GM18507 (cell line): ENCODE measurements at regions not wholly inside any gene's neighbourhood (a gene's known extent, or its start where the extent isn't known, plus 50 kb on each side); places are given as distances from the start of the nearest gene placed in this dataset.

Experiments
- DNase-seq: peaks from one replicate; pipeline ENCODE4 v3.0.0; 2011; ENCODE audit warnings: low read depth; ENCODE audit not compliant: insufficient read length; ENCODE audit errors: extremely low spot score
- FAIRE-seq: peaks from 2 replicates; lab custom pipeline; 2011; peaks lifted over from hg19 to GRCh38; lab: Jason Lieb, UNC

DNA sequence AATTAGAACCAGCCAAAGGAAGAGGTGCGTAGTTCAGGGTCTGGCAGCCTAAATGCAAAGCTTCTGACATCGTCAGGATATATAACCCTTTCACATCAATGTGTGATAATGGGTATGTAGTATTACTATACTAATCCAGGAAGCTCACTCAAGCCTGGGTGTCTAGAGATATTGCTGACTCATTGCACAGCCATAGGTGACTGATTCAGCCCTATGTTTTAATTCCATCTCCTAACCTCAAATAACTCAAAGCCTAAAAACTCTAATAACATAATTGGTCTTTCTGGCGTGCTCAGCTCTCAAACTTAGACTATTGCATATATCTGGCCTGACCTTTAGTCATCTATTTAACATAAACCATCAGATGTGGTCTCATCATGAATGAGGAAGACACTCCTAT, 658.4 kb downstream of the TBC1D32 start:
- DNase-seq (no peak), FAIRE-seq (no peak)

DNA sequence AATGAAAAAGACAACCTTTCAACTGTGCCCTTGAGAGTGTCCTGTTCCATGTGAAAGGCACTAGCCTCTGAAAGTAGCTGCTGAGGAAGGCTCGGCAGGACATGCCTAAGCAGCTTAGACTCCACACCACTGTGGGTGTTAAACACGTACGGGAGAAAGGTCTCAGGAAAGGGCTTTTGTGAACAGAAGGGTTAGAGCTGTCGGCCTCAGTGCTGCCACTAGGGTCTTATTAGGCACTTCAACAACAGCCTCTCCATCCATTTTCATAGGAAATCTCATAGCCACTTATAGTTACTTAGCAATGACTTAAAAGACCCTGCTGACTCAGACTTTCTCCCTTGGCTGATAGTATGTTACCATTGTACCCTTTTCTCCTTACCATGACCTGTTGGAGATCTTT, 662.8 kb downstream of the TBC1D32 start:
- FAIRE-seq (no peak), DNase-seq (no peak)

DNA sequence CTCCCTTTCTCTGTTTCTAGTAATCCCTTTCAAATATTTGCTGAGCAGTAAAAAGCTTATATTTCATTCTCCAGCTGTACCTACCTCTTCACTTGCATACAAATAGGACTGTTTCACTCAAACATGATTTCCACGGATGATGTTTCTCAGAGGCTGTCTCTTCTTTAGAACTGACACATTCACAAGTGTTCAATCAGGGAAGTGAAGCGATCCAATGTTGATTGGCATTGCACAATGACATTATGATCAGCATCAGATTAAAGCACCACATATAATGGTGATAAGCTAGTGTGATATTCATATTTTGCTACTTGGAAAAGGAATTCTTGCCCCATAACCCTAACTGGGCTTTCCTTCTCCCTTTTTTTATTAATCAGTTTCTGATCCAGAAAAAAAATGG, 681.8 kb downstream of the TBC1D32 start:
- DNase-seq (no peak), FAIRE-seq (no peak)

DNA sequence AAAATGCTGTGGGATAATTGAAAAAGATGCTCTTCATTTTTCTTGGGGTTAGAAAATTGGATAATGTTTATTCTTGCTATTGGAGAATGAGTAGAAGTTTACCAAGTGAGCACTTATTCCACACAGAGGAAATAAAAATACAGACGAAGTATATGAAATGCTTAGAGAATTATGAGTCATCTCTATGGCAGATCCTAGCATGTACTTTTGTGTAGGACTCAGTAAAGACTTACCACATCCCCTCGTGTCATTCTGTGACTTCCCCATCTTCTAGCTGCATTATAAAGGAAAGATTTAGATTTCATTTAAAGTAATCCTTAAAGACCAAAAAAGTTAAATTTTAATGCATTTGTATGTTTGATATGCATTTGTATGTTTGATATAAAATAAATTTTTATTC, 685.6 kb downstream of the TBC1D32 start:
- no peak for FAIRE-seq
- DNase-seq, result no peak

DNA sequence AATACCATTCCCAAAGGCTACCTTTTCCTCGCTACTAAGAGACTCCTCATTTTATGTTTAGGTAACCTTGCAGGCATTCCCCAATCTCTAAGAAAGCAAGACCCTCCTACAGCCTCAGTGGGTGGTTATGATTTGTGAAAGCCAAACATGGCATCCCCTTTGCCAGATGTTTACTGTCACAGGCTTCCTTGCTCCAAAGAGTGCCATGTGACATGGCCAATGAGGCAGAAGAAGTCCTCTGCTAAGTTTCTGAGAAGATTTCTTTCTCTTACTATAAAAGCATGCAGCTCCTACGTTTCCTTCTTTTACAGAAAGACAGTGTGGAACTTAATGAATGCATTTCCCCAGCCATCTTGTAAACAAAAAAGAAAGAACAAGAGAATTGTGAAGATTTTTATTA, 688.2 kb downstream of the TBC1D32 start:
- DNase-seq, result no peak
- no peak for FAIRE-seq

DNA sequence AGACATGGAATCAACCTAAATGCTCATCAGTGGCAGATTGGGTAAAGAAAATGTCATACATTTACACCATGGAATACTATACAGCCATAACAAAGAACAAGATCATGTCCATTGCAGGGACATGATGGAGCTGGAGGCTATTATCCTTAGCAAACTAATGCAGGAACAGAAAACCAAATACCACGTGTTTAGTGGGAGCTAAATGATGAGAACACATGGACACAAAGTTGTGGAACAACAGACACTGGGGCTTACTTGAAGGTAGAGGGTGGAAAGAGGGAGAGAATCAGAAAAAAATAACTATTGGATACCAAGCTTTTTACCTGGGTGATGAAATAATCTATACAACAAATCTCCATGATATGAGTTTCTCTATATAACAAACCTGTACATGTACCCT, 701.3 kb downstream of the TBC1D32 start:
- no peak for DNase-seq
- no peak for FAIRE-seq

DNA sequence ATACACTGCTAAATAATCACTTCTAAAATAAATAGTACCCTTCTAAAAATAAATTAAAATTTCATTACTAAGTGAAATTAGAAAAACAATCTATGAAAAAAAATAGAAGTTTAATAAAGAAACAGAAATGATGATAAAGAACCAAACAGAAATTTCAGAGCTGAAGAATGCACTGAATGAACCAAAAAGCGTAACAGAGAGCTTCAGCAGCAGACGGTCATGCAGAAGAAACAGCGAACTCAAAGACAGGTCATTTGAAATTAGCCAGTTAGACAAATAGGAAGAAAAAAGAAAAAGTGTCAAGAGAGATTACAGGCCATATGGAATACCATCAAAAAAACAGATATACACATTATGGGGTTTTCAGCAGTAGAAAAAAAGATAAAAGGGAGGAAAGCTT, 706.7 kb downstream of the TBC1D32 start:
- DNase-seq (no peak), FAIRE-seq (no peak)

DNA sequence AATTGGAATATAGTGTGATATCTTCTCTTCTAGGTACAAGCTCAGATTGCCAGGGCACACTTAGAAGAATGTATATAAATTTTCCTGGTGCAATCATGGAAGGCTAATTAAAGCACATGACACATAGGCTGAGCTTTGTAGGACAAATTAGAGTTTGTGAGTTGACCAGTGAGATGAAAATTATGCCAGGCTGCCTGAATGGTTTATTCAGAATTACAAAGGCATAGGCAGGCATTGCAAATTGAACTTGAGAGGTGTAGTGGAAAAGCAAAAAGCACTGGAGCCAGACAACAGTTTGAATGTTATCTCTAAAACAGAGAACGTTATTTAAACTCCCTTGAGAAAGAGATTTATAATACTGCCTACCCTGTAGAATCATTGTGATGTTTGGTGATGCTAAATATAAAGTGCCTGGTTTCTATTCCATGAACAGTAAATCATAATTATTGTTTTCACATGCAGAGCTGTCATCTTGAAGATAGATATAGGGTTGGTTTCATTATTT, 712.1 kb downstream of the TBC1D32 start:
- FAIRE-seq (no peak), DNase-seq (no peak)

DNA sequence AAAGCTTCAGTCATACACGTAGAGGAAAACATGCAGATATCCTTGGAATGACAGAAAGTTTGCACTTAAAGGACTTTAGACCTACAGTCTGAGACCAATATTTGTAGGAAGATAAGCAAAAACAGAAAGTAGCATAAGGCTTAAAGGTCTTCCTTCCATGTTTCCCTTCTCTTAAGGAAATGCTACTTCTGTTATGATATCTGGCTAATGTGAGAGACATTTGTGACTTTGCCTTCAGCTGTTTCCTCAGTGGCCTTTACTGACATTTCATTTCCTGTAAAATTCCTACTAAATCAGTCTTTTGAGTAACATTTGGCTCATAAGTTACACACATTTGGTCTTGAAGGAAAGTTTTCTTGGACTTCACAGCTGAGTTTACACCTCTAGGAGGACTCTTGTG, 713.4 kb downstream of the TBC1D32 start:
- DNase-seq, result no peak
- no peak for FAIRE-seq

DNA sequence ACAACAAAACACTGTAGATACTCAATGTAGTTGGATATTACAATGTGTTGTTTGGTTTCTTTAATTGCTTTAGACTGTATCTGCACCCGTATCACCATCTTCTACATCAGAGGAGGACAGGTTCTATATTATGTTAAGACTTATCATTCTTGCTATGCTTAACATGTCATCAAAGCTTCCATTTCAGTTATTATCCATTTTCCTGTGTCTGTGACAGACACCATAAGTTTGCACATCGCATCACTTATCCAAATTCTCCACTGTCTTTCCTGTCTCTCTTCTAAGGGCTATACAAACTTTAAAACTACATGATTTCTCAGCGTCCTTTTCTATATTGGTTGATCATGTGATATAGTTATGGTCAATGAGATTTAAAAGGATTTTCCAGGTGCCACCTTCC, 719.0 kb downstream of the TBC1D32 start:
- FAIRE-seq, result no peak

DNA sequence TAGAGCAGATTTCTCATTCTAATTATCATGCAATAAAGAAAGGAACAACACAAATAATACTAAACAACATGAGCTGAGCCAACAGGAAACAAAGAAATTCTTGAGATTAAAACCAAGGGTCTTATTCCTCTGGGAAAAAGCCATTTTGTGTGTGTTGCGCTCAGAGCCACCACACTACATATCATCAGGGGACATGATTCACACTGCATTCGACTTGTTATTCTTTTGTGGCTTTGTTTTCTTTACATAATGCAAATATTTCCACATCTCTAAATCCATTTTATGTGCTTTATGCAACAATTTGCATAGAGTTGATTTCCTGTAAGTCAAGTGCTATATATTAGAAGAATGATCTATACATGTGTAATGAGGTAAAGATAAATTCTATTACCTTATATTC, 719.6 kb downstream of the TBC1D32 start:
- DNase-seq (no peak), FAIRE-seq (no peak)

More for the DNA sequence above, 719.0 kb downstream of the TBC1D32 start:
- DNase-seq, result no peak

DNA sequence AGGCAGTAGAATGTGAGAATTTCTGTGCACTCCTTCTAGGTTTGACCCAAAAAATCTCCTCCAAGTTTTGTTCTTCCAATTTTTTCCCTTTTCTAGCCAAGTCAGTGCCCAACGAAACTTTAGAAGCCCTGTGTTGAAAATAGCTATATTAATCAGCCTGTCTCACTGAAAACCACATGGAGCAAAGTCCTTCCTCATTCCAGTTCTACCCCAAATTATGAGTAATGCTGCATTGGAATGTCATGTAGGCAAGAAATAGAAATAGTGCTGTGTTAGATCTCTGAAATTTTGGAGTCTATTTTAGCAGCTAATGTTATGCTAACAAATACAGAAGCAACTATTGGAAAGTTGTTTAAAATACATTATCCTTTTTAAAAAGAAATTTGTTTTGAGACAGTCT, 725.5 kb downstream of the TBC1D32 start:
- no peak for DNase-seq
- FAIRE-seq, result no peak

DNA sequence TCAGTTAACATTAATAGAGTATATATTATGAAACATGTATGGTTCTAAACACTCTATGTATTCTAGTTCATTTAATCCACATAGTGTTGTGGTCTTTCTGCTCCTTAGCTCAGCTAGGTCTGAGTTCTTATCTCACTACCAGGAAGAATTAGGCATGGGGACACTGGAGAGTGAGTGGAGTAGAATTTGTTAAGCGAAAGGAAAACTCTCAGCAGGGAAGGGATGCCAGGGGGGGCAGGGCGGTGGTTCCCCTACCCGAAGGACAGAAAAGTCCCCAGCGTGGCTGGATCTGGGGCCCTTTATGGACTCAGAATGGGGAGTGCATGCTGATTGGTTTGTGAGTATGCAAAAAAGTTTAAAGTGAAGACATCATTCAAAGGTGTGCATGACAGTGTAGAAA, 727.5 kb downstream of the TBC1D32 start:
- FAIRE-seq, result no peak
- DNase-seq, result no peak

DNA sequence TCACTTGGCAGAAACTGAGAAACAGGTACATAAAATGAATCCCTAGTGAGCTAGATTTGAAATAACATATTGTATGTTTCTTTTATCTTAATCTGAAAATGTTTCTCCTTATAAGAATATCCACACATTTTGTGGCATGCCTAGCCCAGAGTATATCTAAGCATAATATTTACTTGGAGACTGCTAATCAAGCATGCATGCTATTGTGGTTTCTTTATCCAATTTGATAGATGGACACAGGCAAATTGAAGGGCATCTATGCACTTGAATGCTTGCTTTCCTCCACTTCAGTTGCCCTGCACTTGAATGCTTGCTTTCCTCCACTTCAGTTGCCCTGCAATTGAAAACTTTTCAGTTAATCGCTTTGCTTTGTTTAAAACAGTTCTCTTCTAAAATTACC, 729.8 kb downstream of the TBC1D32 start:
- FAIRE-seq (no peak), DNase-seq (no peak)

DNA sequence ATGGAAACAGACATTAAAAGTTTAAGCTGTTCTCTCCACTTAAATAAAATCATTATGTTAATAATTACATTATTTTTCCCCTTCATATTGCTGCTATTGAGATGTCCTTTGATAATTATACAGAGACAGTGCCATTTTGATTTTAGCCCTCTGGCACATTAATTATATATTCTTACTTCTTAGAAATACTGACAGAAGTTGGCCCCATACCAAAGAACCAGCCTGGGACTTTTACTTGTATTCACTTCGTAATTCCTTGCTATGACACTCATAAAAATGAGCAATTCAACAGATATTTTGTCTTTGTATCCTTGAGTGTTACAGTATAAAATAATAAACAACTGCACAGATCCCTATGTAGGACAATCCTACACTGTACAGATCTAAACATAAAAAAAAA, 743.7 kb downstream of the TBC1D32 start:
- FAIRE-seq, result no peak

DNA sequence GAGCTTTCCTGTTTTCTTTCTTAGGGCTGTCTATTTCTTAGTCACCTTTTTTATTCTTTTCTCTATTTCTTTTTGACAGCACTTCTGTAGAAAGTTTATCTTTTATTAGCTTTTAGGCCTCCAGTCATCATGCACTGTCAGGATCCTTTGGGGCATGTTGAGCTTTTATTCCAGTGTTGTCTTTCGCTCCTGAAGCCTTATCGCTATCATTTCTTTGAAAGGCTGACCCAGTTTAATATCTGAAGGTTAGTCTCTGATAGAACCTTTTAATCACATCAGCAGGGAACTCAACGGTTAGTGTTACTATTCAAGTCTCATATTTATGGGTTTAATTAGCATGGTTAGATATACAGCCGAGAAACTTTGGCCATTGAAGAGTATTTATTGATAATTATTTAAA, 745.9 kb downstream of the TBC1D32 start:
- FAIRE-seq (no peak), DNase-seq (no peak)

More for the DNA sequence above, 743.7 kb downstream of the TBC1D32 start:
- no peak for DNase-seq

DNA sequence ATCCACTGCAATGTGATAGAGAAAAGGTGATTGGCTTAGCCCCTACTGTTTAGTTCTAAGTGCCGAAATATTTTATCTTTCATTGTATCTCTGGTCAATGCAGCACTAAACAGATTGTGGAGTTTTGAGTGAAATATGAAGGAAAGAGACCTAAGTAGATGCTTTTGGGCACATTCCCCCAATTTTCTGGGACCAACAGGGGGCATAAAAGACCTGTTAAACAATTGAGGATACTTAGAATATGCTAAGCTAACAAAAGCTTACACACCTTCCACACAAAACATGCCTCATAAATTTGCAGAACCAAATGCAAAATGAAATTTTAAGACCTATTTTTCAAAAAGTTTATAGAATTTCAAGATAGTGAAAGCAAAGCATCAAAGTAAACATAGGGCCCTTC, 746.9 kb downstream of the TBC1D32 start:
- FAIRE-seq (no peak), DNase-seq (no peak)

DNA sequence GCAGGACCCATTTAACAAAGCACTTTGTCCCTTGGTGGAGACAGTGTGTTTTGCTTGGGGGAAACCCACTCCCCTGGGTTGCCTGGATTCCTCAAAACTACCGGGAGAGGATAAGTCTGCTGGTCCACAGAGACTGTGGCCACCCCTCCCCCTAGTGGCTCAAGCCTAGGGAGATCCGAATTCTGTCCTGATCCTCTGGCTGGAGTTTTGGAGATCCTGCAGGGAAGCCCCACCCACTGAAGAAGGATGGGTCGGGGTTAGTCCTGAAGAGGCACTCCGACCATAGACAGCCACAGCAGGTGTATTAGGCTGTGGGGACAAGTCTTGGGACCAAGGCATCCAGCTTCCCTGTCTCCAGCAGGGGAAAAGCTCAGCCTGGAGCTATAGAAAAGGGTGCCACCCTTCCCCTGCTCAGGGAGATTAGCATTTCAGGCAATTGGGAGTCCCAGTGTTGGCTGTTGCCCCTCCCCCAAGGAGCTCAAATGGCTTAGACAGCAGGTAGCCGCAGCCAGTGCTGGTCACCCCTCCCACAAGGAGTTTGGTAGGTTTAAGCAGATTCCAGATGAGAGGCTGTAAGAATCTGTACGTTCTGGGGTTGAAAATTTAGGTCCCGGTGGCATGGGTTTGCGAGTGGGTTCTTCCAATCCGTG, 750.0 kb downstream of the TBC1D32 start:
- no peak for FAIRE-seq
- DNase-seq, result no peak

DNA sequence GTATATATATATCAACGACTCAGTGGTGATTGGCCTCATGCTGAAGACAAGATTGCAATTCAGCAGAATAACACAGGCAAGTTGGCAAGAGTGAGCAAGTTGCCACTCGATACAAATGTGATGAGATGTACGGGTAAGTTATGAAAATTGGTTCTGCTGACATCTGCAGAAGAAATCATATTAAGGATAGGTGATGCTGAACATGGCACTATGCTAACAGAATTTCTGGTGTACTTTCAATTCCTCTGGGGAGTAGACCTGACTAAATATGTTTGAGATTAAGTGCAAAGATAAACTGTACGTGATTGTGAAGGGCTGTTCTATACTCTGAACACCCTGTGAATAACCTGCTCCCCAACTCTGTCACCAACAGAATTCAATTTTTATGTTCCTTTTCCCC, 758.2 kb downstream of the TBC1D32 start:
- FAIRE-seq (no peak), DNase-seq (no peak)

DNA sequence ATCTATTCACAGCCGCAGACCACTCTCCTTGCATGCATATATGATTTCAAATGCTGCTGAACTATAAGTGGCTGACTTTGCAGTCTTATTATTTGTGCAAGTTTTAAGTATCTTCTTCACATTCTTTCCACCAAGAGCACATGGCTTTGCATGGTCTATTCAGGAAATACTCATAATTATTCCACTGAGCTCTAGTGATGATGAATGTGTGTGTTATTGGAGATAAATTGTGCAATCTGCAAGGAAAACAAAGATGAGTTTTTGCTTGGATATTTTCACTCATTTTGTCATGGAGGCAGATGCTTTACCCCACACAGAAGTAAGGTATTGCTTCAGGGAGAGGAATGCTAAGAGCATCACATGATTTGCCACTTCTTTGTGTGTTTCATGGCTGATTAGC, 764.6 kb downstream of the TBC1D32 start:
- FAIRE-seq, result no peak

DNA sequence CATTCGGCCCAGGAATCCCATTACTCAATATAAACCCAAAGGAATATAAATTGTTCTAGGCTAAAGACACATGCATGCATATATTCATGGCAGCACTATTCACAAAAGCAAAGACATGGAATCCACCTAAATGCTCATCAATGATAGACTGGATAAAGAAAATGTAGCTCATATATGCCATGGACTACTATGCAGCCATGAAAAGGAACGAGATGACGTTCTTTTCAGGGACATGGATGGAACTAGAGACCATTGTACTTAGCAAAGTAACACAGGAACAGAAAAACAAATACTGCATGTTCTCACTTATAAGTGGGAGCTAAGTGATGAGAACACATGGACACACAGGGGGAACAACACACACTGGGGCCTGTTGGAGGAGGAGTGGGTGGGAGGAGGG, 769.5 kb downstream of the TBC1D32 start:
- no peak for FAIRE-seq
- no peak for DNase-seq

More for the DNA sequence above, 764.6 kb downstream of the TBC1D32 start:
- no peak for DNase-seq

DNA sequence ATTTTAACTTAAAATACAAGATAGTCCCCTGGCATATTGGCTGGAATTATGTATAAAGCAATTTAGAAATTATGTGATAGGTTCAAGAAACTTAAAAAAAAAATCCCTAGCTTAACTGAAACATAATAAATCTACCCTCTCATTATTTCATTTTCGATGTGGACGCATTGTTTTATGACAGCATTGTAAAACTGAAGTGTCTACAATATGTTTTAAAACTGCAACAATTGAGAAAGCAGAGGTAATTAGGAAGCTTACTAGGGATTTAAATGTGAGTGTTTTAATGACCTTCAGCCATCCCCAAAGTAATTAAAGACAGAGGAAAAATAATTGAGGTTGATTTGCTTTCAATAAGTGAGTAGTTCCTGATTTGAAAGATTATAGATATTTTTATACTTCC, 776.0 kb downstream of the TBC1D32 start:
- no peak for FAIRE-seq

More for the DNA sequence above, 776.0 kb downstream of the TBC1D32 start:
- no peak for DNase-seq
